ENCODE measurements at regions not wholly inside any gene's neighbourhood (a gene's known extent, or its start where the extent isn't known, plus 50 kb on each side); places are given as distances from the start of the nearest gene placed in this dataset.

- H3K4me3 ChIP-seq (ENCODE audit: low read length) = no peak overlapping the region
- no peak for TF ChIP-seq CTCF (conservative IDR thresholded peaks at IDR 0.05; ENCODE audit: low read depth, low read length)
- no peak for DNase-seq (ENCODE audit: low read depth)
These were observed 218.7 kb downstream of the CMPK2 start for GRCh38 chr2:6647046-6647445.

DNA sequence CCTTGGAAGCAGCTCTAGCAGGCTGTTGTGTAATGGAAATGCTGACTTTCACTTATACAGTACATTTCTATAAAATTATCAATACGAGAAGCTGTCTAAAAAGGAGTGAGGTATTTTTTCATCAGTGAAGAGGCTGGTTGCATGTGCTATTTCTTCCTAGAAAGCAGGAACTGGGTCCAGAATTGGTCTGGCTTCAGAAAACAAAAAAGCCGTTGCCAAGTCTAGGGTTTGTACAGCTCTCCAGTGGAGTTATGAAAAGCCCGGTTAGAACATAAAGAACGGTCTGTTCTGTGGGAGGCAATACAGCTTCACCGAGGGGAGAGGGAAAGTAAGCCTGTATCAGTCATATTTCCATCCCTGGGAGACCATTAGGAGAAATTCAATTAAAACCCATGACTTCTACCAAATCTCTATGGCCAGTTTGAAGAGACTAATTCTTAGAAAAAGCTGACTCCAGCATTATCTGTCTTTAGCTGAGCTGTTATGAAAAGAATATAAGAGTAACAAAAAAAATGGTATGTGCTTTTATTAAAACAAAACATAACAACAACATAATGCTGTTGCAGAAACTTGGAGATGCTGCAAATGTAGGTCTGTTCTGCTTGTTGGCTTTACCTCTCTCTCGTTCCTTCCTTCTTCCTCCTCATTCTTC lies 217.0 kb downstream of the CMPK2 start:
- TF ChIP-seq CTCF (conservative IDR thresholded peaks at IDR 0.05; ENCODE audit: low read depth, low read length) = no peak
- no peak overlapping the region for H3K4me3 ChIP-seq (ENCODE audit: low read length)
- no peak for DNase-seq (ENCODE audit: low read depth)

GRCh38 chr2:6650311-6650710 lies 215.4 kb downstream of the CMPK2 start:
- no peak for DNase-seq (ENCODE audit: low read depth)
- no peak for TF ChIP-seq CTCF (conservative IDR thresholded peaks at IDR 0.05; ENCODE audit: low read depth, low read length)
- H3K4me3 ChIP-seq (ENCODE audit: low read length) = no peak overlapping the region

GRCh38 chr2:6652251-6652650 lies 213.5 kb downstream of the CMPK2 start:
- no peak overlapping the region for H3K4me3 ChIP-seq (ENCODE audit: low read length)
- TF ChIP-seq CTCF (conservative IDR thresholded peaks at IDR 0.05; ENCODE audit: low read depth, low read length) = no peak
- DNase-seq (ENCODE audit: low read depth) = no peak

GRCh38 chr2:6653281-6653750 lies 212.4 kb downstream of the CMPK2 start:
- H3K4me3 ChIP-seq (ENCODE audit: low read length) = no peak overlapping the region
- TF ChIP-seq CTCF (conservative IDR thresholded peaks at IDR 0.05; ENCODE audit: low read depth, low read length) = no peak
- no peak for DNase-seq (ENCODE audit: low read depth)

DNA sequence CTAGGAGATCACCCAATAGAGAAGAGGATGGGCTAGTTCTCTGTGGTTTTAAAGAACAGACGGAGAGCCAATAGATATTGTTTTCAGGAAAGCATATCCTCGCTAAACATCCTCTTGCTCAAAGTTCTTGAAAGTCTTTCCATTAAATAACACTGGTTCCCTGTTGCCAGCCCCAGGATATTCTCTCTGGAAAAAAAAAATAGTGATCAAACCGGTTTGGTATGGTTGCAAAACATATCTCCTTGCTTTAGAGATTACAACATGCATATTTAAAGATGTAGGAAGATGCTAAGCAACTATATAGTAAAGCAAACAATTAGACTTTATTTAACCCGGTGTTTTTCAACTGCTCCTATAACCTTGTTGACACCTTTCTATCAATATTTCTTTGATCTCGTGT lies 211.4 kb downstream of the CMPK2 start:
- no peak for DNase-seq (ENCODE audit: low read depth)
- TF ChIP-seq CTCF (conservative IDR thresholded peaks at IDR 0.05; ENCODE audit: low read depth, low read length) = no peak
- H3K4me3 ChIP-seq (ENCODE audit: low read length) = no peak overlapping the region

DNA sequence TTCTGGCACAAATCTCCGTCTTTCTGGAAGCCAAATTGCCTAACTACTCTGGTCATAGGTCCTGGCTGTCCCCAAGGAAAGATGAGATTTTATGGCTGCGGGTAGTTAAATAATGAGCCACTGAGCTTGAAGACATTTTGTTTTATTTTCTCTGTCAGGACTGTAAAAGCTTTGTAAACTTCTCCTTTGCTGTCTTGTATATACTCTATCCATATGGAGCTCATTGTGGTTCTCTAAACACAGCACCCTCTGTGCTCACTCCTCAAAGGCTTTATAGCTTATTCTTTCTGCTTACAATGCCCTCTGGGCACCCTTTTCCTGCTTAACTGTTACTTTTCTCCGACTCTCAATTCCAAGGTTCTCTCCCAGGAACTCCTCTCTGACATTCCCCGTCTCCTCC lies 209.1 kb downstream of the CMPK2 start:
- TF ChIP-seq CTCF (conservative IDR thresholded peaks at IDR 0.05; ENCODE audit: low read depth, low read length) = no peak
- no peak overlapping the region for H3K4me3 ChIP-seq (ENCODE audit: low read length)
- no peak for DNase-seq (ENCODE audit: low read depth)

All from retinal pigment epithelial cell (primary cell).